GM18508 (cell line): ENCODE measurements at regions not wholly inside any gene's neighbourhood (a gene's known extent, or its start where the extent isn't known, plus 50 kb on each side); places are given as distances from the start of the nearest gene placed in this dataset.
"Not testable (repeated sequence)": the region's sequence is repeated elsewhere in the genome, so short reads cannot be mapped to it uniquely, and the experiment has no call there.

ENCODE experiments used
- ATAC-seq: cut with Tn5 transposase; IDR thresholded peaks from one replicate; pipeline ENCODE4 v1.9.1; 2021; ENCODE audit warnings: moderate number of reproducible peaks; ENCODE audit not compliant: insufficient read depth, unreplicated experiment

- ATAC-seq: no peak
These were observed 175.6 kb downstream of the TMEM161B start for GRCh38 chr5:88092958-88093605.

GRCh38 chr5:88092358-88092757 is 176.3 kb downstream of the TMEM161B start:
- ATAC-seq: no peak

- ATAC-seq: no peak
These were observed 178.1 kb downstream of the TMEM161B start for GRCh38 chr5:88090506-88090905.

- no peak for ATAC-seq
These were observed 178.8 kb downstream of the TMEM161B start for GRCh38 chr5:88089719-88090390.

- no peak for ATAC-seq
These were observed 183.2 kb downstream of the TMEM161B start for GRCh38 chr5:88085462-88085861.

GRCh38 chr5:88081877-88082276 is 186.8 kb downstream of the TMEM161B start:
- ATAC-seq: no peak

GRCh38 chr5:88063813-88064212 is 204.8 kb downstream of the TMEM161B start:
- no peak for ATAC-seq

GRCh38 chr5:88060194-88060593 is 208.5 kb downstream of the TMEM161B start:
- no peak for ATAC-seq

- ATAC-seq: no peak
These were observed 210.0 kb downstream of the TMEM161B start for GRCh38 chr5:88058625-88059024.

- ATAC-seq: not testable (repeated sequence)
These were observed 216.2 kb downstream of the TMEM161B start for GRCh38 chr5:88052468-88052867.

- ATAC-seq: no peak
These were observed 217.5 kb downstream of the TMEM161B start for GRCh38 chr5:88051148-88051547.

GRCh38 chr5:88049737-88050136 is 218.9 kb downstream of the TMEM161B start:
- ATAC-seq: no peak

GRCh38 chr5:88049156-88049555 is 219.5 kb downstream of the TMEM161B start:
- no peak for ATAC-seq

- ATAC-seq: no peak
These were observed 222.6 kb downstream of the TMEM161B start for GRCh38 chr5:88045931-88046461.

- no peak for ATAC-seq
These were observed 223.5 kb downstream of the TMEM161B start for GRCh38 chr5:88045165-88045564.

- no peak for ATAC-seq
These were observed 234.1 kb downstream of the TMEM161B start for GRCh38 chr5:88034520-88034919.

- ATAC-seq: no peak
These were observed 235.5 kb downstream of the TMEM161B start for GRCh38 chr5:88033191-88033590.

- no peak for ATAC-seq
These were observed 239.6 kb downstream of the TMEM161B start for GRCh38 chr5:88029011-88029410.

- ATAC-seq: no peak
These were observed 247.5 kb downstream of the TMEM161B start for GRCh38 chr5:88021141-88021540.

- not testable (repeated sequence) for ATAC-seq
These were observed 253.7 kb downstream of the TMEM161B start for GRCh38 chr5:88014984-88015383.

- no peak for ATAC-seq
These were observed 267.8 kb downstream of the TMEM161B start for GRCh38 chr5:88000877-88001276.

- ATAC-seq: no peak
These were observed 271.0 kb downstream of the TMEM161B start for GRCh38 chr5:87997662-87998061.
